Right atrium auricular region (tissue), 2 donors: ENCODE measurements at regions not wholly inside any gene's neighbourhood (a gene's known extent, or its start where the extent isn't known, plus 50 kb on each side); places are given as distances from the start of the nearest gene placed in this dataset.

Source experiments
- DNase-seq: peaks from one replicate; pipeline ENCODE4 v3.0.0-alpha.2; 2019; ENCODE audit warnings: low spot score
- H3K27ac ChIP-seq, 2 donors: fragments of 200-600 bp; sonication (generic); 1 replicate in 1 of 2; 2 replicates in 1 of 2; pipeline ENCODE4 v1.5.1; 2016 to 2019
- H3K27me3 ChIP-seq, 2 donors: fragments of 200-600 bp; sonication (generic); one replicate each; pipeline versions ENCODE4 v1.5.1 to v1.6.0; 2017 to 2019
- H3K36me3 ChIP-seq: fragments of 200-600 bp; sonication (generic); one replicate; pipeline ENCODE4 v1.5.1; 2016
- H3K4me1 ChIP-seq, 2 donors: fragments of 200-600 bp; sonication (generic); one replicate each; pipeline versions ENCODE4 v1.5.1 to v1.6.0; 2017 to 2019
- H3K4me3 ChIP-seq, 2 donors: fragments of 200-600 bp; sonication (generic); 1 replicate in 1 of 2; 2 replicates in 1 of 2; pipeline ENCODE4 v1.5.1; 2017 to 2019; ENCODE audit warnings: mild to moderate bottlenecking in 1 of 2, moderate library complexity in 1 of 2
- H3K9me3 ChIP-seq, 2 donors: fragments of 200-600 bp; sonication (generic); one replicate each; pipeline ENCODE4 v1.5.1; 2019
- CTCF ChIP-seq, 2 donors: fragments of 200-600 bp; sonication (generic); IDR thresholded peaks; one replicate each; pipeline ENCODE4 v1.5.1; 2019; ENCODE audit warnings: antibody characterized with exemption in 2 of 2

- no peak for TF ChIP-seq CTCF (IDR thresholded peaks at IDR 0.05)
- no peaks in the 10 kb centered on the region for H3K4me1 ChIP-seq
- no peaks in the 10 kb centered on the region for H3K27me3 ChIP-seq
- H3K4me3 ChIP-seq, result no peak overlapping the region
- DNase-seq, result no peak
- H3K9me3 ChIP-seq, result no peaks in the 10 kb centered on the region
- H3K36me3 ChIP-seq, result no peaks in the 10 kb centered on the region
- no peak overlapping the region for H3K27ac ChIP-seq
Measured at GRCh38 chr2:59726228-59727120, 827.0 kb downstream of the BCL11A start.

- DNase-seq, result no peak
- no peak for TF ChIP-seq CTCF (IDR thresholded peaks at IDR 0.05)
- Histone ChIP-seq H3K27me3 (no peaks in the 10 kb centered on the region), H3K27ac (no peak overlapping the region), H3K4me1 (no peaks in the 10 kb centered on the region), H3K4me3 (no peak overlapping the region), H3K36me3 (no peaks in the 10 kb centered on the region), H3K9me3 (no peaks in the 10 kb centered on the region)
Measured at GRCh38 chr2:59724746-59725145, 828.7 kb downstream of the BCL11A start.

GRCh38 chr2:59720296-59720866, 833.1 kb downstream of the BCL11A start:
- DNase-seq, result no peak
- H3K4me1 ChIP-seq, result no peaks in the 10 kb centered on the region
- H3K27ac ChIP-seq, result no peak overlapping the region
- no peak overlapping the region for H3K4me3 ChIP-seq
- no peak for TF ChIP-seq CTCF (IDR thresholded peaks at IDR 0.05)
- no peaks in the 10 kb centered on the region for H3K27me3 ChIP-seq
- H3K9me3 ChIP-seq, result no peaks in the 10 kb centered on the region
- no peaks in the 10 kb centered on the region for H3K36me3 ChIP-seq

DNA sequence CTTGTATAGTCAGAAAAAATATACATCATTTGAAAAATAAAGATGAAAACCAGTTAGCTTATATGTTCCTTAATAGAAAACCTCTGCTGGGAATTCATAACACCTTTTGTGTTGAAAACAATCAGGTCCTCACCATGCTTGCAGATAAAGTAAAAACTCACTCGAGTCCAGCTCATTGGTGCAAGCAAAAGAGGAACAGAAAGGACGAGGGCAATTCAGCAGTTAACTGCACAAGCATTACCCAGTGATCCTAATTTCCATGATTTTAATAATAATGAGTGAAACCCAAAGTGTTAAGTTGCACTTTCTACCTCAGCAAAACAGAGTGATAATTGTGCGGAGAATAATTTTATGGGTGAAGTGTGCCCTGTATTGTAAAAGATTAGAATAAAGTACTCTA, 839.9 kb downstream of the BCL11A start:
- Histone ChIP-seq H3K9me3 (no peaks in the 10 kb centered on the region), H3K36me3 (no peaks in the 10 kb centered on the region), H3K4me3 (no peak overlapping the region), H3K27me3 (no peaks in the 10 kb centered on the region), H3K27ac (no peak overlapping the region), H3K4me1 (no peaks in the 10 kb centered on the region)
- TF ChIP-seq CTCF (IDR thresholded peaks at IDR 0.05), result no peak
- DNase-seq, result no peak

GRCh38 chr2:59711121-59711520, 842.3 kb downstream of the BCL11A start:
- H3K9me3 ChIP-seq, result no peaks in the 10 kb centered on the region

More at GRCh38 chr2:59711121-59711520, 842.3 kb downstream of the BCL11A start:
- no peaks in the 10 kb centered on the region for H3K27me3 ChIP-seq
- H3K4me1 ChIP-seq, result no peaks in the 10 kb centered on the region
- no peak overlapping the region for H3K4me3 ChIP-seq
- no peak for TF ChIP-seq CTCF (IDR thresholded peaks at IDR 0.05)
- DNase-seq, result no peak
- no peak overlapping the region for H3K27ac ChIP-seq
- H3K36me3 ChIP-seq, result no peaks in the 10 kb centered on the region
